ENCODE measurements at regions not wholly inside any gene's neighbourhood (a gene's known extent, or its start where the extent isn't known, plus 50 kb on each side); places are given as distances from the start of the nearest gene placed in this dataset.
"Not testable (repeated sequence)": the region's sequence is repeated elsewhere in the genome, so short reads cannot be mapped to it uniquely, and the experiment has no call there.

DNA sequence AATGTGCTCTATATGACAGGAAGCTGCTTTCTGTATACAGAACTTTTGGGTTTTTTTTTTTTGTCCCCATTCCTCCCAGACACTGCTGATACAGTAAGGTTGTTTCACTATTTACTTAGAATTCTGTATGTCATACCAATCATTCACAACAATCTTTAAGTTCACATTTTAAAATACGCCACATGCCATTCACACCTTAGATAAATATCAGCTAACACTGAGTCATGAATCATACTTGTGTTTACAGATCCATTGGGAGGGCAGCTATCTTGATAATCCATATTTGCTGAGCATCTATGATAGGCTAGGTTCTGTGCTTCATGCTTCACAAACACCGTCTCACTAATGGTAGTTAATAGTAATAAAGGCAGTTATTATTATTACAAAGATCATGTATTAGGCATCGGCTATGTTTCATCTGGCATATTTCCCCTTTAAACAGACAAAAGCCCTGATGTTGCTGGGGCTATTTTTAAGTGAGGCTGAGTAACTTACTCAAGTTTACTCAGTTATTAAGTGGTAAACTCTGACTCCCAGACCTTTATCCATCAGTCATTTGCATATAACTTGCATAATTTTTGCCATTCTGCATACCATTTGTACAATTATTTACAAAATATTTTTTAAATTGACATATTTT lies 152.2 kb upstream of the HMHB1 start:
- no peak for DNase-seq

DNA sequence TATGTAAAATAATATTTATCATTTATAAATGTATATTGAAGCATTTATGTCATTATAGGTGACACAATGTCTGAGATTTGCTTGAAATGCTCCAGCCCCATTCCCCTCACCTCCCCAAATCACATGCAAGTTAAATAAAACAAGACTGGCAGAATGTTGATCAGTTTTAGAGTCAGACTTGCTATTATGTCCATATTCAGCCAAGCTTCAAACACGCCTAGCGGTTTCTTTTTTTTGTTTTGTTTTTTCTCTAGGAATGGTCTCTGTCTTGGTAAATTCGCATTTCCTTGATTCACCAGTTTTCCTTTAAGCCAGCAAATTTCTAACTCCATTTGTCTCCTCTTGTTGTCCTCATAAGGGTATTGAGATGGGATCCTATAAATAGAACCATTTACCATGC lies 153.0 kb upstream of the HMHB1 start:
- DNase-seq = no peak

DNA sequence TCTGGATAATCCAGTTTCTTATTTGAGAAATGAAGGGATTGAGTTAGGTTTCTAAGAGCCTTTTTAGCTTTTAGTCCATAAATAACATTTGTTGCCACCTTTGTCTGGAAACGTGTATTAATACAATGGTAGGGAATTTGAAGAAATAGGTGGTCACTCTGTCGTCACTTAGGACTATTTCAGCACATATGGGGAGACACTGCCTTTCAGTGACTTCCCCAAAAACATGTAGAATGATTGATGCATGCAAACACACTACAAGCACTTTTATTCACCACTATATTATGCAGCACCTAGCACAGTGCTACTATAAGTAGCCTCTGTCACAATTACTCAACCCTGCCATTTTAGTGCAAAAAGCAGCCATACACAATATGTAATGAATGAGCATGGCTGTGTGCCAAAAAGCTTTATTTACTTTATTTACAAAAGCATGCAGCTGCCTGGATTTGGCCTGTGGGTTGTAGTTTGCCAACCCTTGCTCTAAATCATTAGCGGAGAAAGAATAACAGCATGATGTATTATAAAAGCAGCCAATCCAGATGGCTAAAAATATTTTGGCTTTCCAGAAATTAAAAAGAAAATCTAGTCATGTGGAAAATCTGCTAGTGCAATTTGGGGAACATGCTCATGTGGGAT lies 154.2 kb upstream of the HMHB1 start:
- peak; percentile 13 for DNase-seq

DNA sequence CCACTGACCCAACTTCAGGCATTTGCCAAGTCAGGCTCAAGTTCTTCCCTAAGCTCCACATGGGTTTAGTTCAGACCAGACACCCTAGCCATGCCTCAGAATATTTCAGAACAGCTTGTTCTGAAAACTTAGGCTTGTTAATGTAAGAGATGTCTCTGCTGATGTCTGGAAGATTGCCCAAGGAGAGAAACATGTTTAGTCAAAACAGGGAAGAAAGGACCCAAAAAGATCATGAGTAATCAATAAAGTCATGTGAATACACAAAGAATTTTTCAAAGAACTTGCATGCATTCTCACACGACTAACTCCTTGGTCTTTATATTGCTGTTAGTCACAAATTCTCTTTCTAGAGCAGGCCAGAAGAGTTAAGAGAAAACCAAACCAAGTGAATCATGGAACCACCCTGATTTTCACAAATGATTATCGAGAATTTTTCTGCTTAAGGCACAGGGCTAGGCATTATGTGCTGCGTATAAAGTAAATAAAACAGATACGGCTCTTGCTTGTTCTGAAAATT lies 158.1 kb upstream of the HMHB1 start:
- no peak for DNase-seq

DNA sequence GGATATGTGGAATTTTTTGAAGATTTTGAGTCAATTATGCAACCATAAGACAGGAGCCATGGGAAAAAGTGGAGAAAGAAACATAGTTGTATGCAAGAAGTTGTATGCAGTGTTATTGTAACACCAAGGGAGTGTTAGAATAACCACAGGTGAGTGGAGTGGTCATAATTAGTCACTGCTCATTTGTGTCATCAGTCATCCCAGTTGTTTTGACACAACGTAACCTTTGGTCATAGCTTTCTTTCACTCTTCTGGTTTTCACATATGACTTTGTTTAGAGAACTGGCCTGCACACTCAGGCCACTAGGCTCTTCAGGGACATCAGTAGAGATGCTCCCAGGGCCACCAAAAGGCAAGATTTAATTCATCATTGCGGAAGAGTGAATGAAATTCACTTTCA lies 158.7 kb upstream of the HMHB1 start:
- no peak for DNase-seq

DNA sequence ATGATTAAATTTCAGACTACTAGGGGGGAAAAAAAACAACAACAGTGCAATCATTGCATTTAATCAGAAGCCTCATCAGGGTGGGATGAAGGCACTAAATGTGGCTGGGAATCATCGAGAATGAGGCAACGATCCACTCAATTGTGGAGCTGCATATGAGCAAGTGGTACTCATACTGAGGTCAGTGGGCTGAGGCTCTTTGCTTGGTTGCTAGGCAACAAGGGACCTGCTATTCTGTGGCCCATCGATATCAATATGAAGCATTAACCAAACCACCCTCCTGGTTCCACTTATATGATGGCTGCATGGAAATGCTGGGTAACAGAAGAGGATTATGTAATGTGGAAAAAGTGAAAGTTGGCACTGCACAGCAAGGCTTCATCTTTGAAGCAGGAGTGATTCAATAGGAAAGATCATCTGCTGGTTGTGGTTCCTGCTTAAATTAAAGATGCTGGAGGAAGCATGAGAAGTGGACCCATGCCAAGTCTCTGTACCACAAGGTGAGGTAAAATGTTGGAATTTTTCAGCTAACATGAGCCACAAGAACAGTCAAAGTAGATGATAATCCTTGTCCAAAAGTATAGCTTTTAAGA lies 159.8 kb upstream of the HMHB1 start:
- DNase-seq = no peak

DNA sequence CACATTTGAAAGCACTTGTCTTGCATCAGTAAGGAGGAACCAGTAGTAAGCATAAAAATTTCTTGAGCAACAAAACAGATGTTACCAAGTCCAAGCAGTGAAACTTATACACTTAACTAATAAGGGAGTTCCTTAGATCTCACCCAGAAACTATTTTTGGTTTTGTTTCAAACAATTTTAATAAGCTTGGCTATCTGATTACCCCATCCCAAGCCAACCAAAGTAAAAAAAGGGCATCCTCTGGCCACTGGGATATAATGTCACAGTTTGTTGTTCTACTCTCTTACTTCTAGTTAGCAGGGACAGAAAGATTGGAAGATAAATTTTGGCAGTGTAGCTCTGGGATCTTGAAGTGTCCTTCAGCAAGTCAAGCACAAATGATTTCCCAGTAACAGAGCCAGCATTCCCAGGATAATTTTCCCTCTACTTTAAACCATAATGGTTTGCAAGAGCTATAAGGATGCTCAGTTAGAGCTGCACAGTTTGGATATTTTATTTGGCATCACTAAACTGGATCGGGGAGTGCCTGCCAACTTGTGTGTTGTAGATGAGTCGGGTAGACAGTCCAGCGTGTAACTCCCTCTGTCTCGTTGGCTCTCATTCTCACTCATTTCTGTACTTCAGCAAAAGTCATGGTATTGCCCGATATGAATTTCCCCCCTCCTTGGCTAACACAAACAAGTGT lies 161.9 kb upstream of the HMHB1 start:
- no peak for DNase-seq

DNA sequence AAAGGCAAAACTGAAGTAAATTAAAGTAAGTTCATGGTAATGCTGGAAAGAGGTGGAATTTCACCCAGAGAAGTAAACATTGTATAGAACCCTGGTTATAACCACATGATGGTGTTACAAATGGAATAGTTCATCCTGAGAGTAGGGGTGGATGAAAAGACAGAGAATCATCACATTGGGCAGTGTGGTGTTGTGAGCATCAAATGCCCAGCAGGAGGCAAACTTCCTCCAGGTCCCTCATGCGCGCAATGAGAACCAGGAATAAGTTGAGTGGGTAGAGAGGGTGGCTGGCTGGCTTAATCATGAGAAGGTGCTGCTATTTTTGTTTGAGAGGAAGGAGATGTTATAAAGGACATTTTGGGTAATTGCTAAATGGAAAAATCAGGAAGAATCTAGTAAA lies 163.3 kb upstream of the HMHB1 start:
- peak; percentile 33 for DNase-seq

DNA sequence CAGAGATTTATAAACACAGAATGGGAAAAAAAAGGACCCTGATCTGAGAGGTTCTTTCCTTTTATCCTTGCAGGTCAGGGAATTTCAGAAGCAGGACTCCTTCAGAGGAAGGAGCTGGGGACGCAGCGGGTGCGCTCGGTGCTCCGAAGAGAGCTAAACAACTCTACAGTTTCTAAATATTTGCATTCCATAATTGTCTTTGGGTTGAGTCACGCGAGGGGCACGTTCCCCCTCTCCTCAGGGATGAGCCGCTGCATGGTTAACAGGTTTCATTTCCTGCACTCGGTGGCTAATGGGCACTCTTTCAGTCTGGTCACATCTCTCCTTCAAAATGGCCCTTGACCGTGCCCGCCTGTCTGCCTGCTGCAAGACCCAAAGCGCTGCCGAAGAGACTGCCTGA lies 165.0 kb upstream of the HMHB1 start:
- DNase-seq = no peak

DNA sequence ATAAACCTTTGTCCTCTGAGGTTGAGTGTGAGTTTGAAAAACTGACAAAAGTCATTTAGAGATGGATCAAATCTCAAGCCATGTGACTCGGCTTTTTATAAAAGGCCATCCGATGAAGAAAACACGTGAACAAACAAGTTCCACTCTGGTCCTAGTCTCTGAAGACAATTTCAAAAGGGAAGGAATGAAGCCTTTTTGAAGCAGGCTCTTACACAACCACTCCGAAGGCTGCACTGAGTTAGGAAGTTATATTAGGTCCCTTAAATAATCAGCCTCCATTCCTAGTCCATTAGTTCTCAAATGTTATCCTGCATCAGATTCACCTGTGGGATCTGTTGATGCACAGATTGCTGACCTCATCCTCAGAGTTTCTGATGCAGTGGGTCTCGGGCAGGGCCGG lies 166.6 kb upstream of the HMHB1 start:
- no peak for DNase-seq

DNA sequence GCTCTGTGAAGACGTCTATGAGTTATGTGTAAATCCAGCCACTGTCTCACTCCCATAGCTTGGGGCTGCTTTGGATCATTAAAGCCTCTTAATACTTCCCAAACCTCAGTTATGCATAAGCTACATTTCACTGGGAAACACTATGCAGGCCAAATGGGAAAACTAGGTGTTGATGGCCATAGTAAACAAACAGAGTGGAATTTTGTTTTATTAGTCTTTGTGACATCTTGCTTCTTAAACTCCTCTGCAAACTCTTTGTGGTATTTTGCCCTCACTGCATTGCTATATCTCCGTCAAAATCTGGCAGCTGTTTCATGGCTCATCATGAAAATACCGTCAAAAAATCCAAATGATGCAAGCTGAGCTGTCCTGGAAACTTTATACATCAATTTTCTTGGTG lies 167.2 kb upstream of the HMHB1 start:
- no peak for DNase-seq

DNA sequence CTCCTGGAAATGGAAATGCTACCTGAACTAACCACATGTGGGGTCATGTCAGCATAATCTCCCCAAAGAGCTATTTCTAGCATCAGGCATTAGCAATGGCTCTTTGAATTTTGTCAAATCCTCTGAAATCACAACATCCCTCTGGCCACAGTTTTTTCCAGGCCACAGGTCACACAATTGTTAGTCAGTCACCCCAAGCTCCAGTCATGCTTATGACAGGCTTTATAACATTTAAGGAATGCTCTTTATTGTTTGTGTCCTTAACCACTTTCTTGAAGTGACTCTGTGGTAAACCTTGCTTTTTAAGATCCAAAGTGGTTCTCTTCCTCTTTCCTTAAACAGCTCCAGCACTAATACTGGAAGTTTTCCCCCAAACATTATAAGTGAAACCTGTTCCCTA lies 169.2 kb upstream of the HMHB1 start:
- no peak for DNase-seq

DNA sequence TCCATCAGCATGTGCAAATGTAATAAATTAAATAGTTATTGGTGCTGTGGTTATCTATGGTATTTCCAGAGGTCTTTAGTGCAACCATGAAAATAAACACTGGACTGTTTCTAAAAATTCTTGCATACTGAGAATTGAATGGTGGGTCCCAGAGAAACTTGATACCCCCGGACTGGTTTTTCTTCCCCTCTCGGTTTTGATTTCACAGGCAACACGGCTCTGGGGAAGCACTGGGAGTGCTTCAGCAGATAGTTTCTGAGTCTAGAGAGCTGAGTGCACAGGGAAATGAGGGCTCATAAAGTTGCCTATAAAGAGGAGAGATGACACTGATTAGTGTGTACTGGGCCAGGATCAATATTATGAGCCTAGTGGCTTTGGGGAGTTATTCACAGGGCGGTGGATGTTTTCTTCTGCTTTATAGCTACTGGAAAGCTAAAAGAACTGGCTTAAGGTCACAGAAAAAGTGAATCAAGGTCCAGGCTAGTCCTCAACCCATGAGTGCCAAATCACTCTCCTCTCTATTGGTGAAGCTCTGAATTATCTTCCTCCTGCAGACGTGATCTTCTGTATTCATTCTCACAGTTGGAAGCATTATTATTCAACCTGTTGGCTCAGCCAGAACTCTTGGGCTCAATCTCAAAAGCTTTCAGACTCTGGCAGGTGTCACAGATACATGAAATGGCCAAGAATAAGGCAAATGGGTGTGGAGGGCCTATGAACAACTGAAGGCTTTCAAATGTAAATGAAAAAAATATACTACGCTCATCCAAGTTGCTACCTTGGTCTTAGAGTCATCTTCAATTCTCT lies 170.2 kb upstream of the HMHB1 start:
- DNase-seq = no peak

DNA sequence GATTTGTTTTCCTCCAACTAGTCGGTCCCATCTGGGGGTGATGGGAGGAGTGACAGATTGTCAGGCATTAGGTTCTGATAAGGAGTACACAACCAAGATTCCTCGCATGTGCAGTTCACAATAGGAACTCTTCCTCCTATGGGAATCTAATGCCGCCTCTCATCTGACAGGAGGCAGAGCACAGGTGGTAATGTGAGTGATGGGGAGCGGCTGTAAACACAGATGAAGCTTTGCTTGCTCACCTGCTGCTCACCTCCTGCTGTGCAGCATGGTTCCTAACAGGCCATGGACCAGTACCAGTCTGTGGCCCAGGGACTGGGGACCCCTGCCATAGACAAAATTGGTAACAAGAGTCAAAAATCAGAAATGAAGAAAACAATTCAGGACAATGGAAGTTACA lies 173.3 kb upstream of the HMHB1 start:
- no peak for DNase-seq

DNA sequence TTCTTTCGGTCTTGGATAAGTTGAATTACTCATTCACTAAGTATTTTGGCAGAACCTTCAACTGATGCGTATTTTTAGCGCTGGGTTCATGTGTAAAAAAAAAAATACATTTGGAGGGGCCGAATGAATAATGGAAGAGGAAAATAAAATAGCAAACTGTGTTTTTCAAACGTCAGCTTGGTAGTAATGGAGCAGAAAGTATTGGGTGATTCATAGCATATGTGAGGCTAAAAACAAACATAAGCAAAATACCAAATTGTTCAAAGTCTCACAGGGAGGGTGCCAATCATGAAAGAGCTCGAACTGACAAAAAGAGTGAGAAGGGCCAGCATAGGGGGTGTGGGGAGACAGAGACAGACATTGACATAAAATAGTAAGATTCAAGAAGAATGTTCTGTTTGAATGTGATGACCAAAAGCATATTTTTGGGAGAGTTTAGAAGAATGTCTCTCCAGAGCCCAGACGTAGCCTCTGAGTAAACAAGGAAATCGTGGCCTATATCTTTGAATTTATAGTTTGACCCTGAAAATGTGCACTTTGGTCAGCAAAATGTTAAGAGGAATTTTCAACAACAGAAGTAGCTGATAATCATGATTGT lies 174.9 kb upstream of the HMHB1 start:
- no peak for DNase-seq

DNA sequence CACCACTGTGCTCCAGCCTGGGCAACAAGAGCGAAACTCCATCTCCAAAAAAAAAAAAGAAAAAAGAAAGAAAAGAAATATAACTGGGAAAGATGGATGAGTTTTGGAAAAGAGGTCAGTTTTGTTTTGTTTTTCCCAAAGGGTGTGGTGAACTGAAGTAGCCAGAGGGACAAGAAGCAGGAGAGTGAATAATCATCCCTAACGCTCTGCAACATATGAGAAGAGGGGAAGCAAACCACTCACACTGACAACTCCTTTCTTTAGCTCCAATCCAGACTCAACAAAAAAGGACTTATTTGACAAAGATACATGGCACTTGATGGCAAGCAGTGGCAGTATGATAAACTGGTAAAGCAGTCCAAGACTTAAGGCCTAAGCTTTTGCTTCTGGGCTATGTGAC lies 176.1 kb upstream of the HMHB1 start:
- DNase-seq = no peak

DNA sequence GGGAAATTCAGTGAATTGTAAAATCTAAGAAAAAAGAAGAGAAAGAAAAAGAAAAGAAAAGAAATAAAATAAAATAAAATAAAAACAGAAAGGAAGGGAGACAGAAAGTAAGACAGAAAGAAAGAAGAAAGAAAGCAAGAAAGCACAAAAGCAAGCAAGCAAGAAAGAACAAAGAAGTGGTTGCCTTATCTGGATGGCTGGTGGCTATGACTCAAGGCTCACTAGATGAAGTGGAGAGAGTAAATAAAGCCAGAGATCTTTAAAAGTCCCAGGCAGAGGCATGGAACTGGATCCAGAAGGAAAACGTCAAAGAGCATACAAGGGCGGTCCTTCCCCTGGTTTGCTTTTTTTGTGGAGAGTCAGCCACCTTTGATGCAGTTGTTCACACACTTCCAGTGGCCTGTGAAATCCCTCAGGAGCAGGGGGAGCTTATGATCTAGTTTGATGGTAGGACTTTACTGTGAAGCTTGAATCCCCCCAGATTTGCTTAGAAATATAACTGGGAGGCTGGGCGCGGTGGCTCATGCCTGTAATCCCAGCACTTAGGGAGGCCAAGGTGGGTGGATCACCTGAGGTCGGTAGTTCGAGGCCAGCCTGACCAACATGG lies 176.7 kb upstream of the HMHB1 start:
- DNase-seq = no peak

DNA sequence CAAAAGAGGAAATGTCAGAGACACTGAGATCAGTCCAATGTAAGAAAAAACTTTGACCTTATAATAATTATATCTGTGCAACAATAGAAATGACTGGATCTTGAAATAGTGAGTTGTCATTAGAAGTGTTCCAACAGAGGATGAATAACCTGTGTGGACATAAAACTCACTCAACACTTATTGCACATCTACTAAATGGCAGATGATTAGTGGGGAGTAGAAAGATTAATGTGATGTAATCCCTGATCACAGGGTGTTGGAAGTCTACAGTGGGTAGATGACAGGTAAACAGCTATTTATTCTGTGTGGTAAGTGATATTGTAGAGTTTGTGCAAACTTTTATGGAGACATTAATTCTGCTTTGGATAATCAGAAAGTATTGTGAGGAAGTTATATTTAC lies 177.3 kb upstream of the HMHB1 start:
- no peak for DNase-seq

DNA sequence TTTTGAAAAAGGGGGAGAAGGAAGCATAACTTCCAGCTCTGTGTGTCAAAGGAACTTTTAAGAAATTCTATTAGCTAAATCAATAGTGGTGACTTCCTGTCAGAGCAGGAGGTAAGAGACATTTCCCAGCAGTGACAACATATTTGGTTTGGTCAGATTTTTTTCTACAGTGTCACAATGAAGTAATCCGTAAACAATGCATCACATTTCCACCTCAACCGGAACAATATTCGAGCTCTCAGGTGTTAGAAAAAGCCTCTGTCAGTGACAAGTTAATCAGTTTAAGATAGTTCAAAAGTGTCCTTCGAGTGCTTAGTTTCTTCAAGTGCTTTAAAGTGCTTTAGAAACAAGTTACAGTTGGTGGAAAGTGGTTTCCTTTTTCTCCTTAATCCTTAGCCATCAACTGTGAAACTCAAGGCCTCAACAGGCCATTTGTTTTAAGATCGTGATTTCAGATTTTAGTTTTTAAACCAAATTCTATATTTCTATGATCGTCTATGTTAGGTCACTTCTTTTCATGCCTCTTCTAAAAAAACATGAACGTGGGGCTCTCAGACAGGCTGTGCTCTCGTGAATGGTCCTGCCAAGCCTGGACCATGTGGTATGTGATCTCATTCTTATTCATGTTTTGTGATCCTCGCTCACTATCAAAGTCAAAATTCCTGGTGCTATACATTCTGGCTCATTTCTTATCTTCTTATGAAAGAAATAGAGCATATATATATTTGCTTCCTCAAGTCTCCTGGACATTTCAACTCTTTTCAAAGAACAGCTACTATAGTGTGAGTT lies 181.9 kb upstream of the HMHB1 start:
- DNase-seq = no peak

DNA sequence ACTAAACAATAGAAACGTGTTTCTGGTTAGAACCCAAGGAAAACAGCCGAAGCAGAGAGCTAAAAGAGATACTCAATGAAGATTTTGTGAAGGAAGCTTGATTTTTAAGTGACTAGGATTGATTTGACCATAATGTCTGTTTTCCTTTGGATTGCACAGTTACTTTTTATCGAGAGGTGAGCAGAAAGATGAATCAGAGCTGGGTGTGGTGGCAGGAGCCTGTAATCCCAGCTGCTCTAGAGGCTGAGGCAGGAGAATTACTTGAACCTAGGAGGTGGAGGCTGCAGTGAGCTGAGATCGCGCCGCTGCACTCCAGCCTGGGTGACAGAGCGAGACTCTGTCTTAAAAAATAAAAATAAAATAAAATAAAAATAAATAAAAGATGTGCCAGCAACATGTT lies 186.9 kb upstream of the HMHB1 start:
- DNase-seq = not testable (repeated sequence)

DNA sequence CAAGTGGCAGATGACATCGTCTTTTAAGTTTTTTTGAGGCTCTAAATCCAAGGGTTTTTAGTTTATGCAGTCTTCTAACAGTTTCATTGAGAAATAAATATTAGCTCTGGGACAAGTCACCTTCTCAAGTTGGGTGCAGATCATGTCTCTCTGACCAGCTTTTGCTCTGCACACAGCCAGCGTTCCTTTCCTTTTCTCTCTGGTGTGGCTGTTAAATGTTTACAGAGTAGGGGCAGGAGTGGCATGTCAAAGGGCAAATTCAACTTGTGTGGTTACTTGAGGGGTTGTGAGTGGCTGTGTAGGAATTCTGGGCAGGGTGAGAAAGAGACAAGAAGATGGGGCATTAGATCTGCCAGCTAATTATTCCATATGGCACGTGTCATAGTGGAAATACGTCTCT lies 187.5 kb upstream of the HMHB1 start:
- no peak for DNase-seq

Measured in hematopoietic multipotent progenitor cell treated with erythropoietin and hydrocortisone succinate and interleukin-3 and kit ligand, for 6 days (in vitro differentiated cells).